MM.1S (cell line): ENCODE measurements at regions not wholly inside any gene's neighbourhood (a gene's known extent, or its start where the extent isn't known, plus 50 kb on each side); places are given as distances from the start of the nearest gene placed in this dataset.

Experiments
- DNase-seq: peaks from one replicate; pipeline ENCODE4 v3.0.0-alpha.2; 2015
- H2AFZ ChIP-seq: fragments of 300-600 bp; sonication (generic); 2 replicates; pipeline ENCODE4 v1.6.0; 2016; ENCODE audit warnings: antibody characterized with exemption, low read length
- H3F3A ChIP-seq: fragments of 300-600 bp; sonication (generic); 2 replicates; pipeline ENCODE4 v1.6.1; 2016; ENCODE audit warnings: mild to moderate bottlenecking, antibody characterized with exemption, low read length, moderate library complexity, mixed read lengths; ENCODE audit not compliant: insufficient read depth
- H3K27ac ChIP-seq: fragments of 300-600 bp; sonication (generic); 2 replicates; pipeline ENCODE4 v1.5.1; 2016; ENCODE audit warnings: mild to moderate bottlenecking, low read length
- H3K27me3 ChIP-seq: fragments of 300-600 bp; sonication (generic); replicated peaks from 2 replicates; pipeline ENCODE4 v1.6.0; 2016; ENCODE audit warnings: low read length; ENCODE audit not compliant: insufficient read depth
- H3K36me3 ChIP-seq: fragments of 300-600 bp; sonication (generic); replicated peaks from 2 replicates; pipeline ENCODE4 v1.6.1; 2016; ENCODE audit warnings: mild to moderate bottlenecking, low read length, mixed read lengths; ENCODE audit not compliant: insufficient read depth
- H3K4me1 ChIP-seq: fragments of 300-600 bp; sonication (generic); 2 replicates; pipeline ENCODE4 v1.6.1; 2016; ENCODE audit warnings: low read length, mixed read lengths
- H3K4me2 ChIP-seq: fragments of 300-600 bp; sonication (generic); 2 replicates; pipeline ENCODE4 v1.6.0; 2016; ENCODE audit warnings: low read depth, low read length
- H3K4me3 ChIP-seq: fragments of 300-600 bp; sonication (generic); 2 replicates; pipeline ENCODE4 v1.5.1; 2016; ENCODE audit warnings: low read length, mixed read lengths
- H3K79me2 ChIP-seq: fragments of 300-600 bp; sonication (generic); 2 replicates; pipeline ENCODE4 v1.6.1; 2016; ENCODE audit warnings: mixed run types, low read length, mixed read lengths
- H3K9ac ChIP-seq: fragments of 300-600 bp; sonication (generic); 2 replicates; pipeline ENCODE4 v1.6.1; 2016; ENCODE audit warnings: low read length, mixed read lengths
- H3K9me2 ChIP-seq: fragments of 300-600 bp; sonication (generic); replicated peaks from 2 replicates; pipeline ENCODE4 v1.6.1; 2016; ENCODE audit warnings: mild to moderate bottlenecking, low read length, mixed read lengths; ENCODE audit not compliant: insufficient read depth
- H3K9me3 ChIP-seq: fragments of 300-600 bp; sonication (generic); replicated peaks from 2 replicates; pipeline ENCODE4 v1.6.1; 2016; ENCODE audit warnings: mild to moderate bottlenecking, low read length, mixed read lengths; ENCODE audit not compliant: insufficient read depth
- H4K20me1 ChIP-seq: fragments of 300-600 bp; sonication (generic); 2 replicates; pipeline ENCODE4 v1.6.1; 2016; ENCODE audit warnings: mild to moderate bottlenecking, low read length, moderate library complexity, mixed read lengths; ENCODE audit not compliant: insufficient read depth
- EZH2 ChIP-seq: fragments of 300-600 bp; sonication (generic); optimal IDR thresholded peaks from 2 replicates; pipeline ENCODE3; 2017; ENCODE audit warnings: low read depth, mild to moderate bottlenecking, antibody characterized with exemption, low read length, mixed read lengths
- EZH2phosphoT487 ChIP-seq: fragments of 300-600 bp; sonication (generic); IDR thresholded peaks from 2 replicates; pipeline ENCODE4 v1.6.1; 2018; ENCODE audit warnings: antibody characterized with exemption, low read length
- TF ChIP-seq, protein P1 (sequence below): fragments of 300-600 bp; sonication (generic); IDR thresholded peaks from 2 replicates; pipeline ENCODE4 v1.5.1; 2016; ENCODE audit warnings: antibody characterized with exemption, low read length, mixed read lengths

GRCh38 chr4:19531906-19532848, 719.5 kb upstream of the SLIT2 start:
- Histone ChIP-seq H3K4me1 (no peaks in the 10 kb centered on the region), H3K4me2 (no peak overlapping the region), H3K27ac (no peak overlapping the region), H3K79me2 (no peaks in the 10 kb centered on the region), H3K27me3 (no peaks in the 10 kb centered on the region), H3F3A (no peaks in the 10 kb centered on the region), H3K9me3 (no peaks in the 10 kb centered on the region), H4K20me1 (no peaks in the 10 kb centered on the region), H3K4me3 (no peak overlapping the region), H3K9ac (no peak overlapping the region), H2AFZ (no peak overlapping the region), H3K9me2 (no peaks in the 10 kb centered on the region), H3K36me3 (no peaks in the 10 kb centered on the region)
- no peak for DNase-seq
- TF ChIP-seq, protein P1, sequence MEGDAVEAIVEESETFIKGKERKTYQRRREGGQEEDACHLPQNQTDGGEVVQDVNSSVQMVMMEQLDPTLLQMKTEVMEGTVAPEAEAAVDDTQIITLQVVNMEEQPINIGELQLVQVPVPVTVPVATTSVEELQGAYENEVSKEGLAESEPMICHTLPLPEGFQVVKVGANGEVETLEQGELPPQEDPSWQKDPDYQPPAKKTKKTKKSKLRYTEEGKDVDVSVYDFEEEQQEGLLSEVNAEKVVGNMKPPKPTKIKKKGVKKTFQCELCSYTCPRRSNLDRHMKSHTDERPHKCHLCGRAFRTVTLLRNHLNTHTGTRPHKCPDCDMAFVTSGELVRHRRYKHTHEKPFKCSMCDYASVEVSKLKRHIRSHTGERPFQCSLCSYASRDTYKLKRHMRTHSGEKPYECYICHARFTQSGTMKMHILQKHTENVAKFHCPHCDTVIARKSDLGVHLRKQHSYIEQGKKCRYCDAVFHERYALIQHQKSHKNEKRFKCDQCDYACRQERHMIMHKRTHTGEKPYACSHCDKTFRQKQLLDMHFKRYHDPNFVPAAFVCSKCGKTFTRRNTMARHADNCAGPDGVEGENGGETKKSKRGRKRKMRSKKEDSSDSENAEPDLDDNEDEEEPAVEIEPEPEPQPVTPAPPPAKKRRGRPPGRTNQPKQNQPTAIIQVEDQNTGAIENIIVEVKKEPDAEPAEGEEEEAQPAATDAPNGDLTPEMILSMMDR = no peak
- TF ChIP-seq EZH2 (no peak), EZH2phosphoT487 (no peak)

DNA sequence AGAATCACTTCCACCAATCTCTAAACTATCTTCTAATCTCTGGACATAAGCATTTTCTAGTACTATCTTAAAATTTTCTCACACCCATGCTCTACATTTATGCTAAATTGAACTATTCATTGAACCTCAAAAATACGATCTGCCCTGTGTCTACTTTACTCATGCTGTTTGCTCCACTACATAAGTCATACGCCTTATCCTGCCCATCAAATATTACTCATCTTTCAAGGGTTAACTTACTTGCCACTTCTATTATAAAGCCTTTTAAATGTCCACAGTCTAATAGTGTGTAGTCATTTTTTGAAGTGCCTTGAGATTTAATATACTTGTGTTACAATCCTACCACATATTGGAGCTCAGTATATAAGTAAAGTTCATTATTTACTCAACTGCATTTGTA, 727.7 kb upstream of the SLIT2 start:
- Histone ChIP-seq H3K9me3 (no peaks in the 10 kb centered on the region), H3K4me1 (no peaks in the 10 kb centered on the region), H3K4me3 (no peak overlapping the region), H3K9me2 (no peaks in the 10 kb centered on the region), H3K4me2 (no peak overlapping the region), H4K20me1 (no peaks in the 10 kb centered on the region), H2AFZ (no peak overlapping the region), H3F3A (no peaks in the 10 kb centered on the region), H3K27ac (no peak overlapping the region), H3K36me3 (no peaks in the 10 kb centered on the region), H3K9ac (no peak overlapping the region), H3K27me3 (no peaks in the 10 kb centered on the region), H3K79me2 (no peaks in the 10 kb centered on the region)
- DNase-seq = no peak
- no peak for TF ChIP-seq EZH2
- TF ChIP-seq EZH2phosphoT487 = no peak
- TF ChIP-seq, protein P1 = no peak

GRCh38 chr4:19522966-19523365, 728.7 kb upstream of the SLIT2 start:
- Histone ChIP-seq H3K27me3 (no peaks in the 10 kb centered on the region), H3K4me2 (no peak overlapping the region), H2AFZ (no peak overlapping the region), H3K9ac (no peak overlapping the region), H3F3A (no peaks in the 10 kb centered on the region), H3K36me3 (no peaks in the 10 kb centered on the region), H3K9me3 (no peaks in the 10 kb centered on the region), H4K20me1 (no peaks in the 10 kb centered on the region), H3K27ac (no peak overlapping the region), H3K4me1 (no peaks in the 10 kb centered on the region), H3K79me2 (no peaks in the 10 kb centered on the region), H3K9me2 (no peaks in the 10 kb centered on the region), H3K4me3 (no peak overlapping the region)
- DNase-seq = no peak
- TF ChIP-seq EZH2 = no peak

DNA sequence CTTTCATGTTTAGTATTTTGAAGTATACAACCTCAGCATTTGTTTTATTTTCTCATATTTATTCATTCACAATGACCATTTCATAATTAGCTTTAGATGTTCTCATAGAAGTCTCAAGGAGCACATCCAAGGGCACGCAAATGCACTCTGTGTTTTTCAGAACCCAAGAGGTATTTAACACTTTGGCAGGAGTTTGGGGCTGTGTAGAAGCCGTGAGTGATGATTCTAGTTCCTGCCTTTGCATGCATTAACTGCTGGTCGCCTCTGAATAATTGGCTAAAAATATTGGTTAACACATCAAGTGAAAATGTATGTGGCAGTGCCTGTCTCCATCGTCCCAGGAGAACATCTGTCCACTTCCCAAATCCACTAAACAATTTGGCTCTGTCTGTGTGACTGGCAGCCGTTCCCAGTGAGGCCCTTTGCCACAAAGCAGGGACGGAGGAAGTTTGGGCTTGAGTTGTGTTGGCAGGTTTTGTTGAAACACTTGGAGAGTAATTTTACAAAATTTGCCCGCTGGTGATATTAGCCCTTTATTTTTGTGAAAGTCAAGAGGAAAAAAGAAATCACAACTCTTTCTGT, 730.7 kb upstream of the SLIT2 start:
- H3F3A ChIP-seq = no peaks in the 10 kb centered on the region
- DNase-seq = no peak
- H2AFZ ChIP-seq = no peak overlapping the region
- no peaks in the 10 kb centered on the region for H3K9me2 ChIP-seq
- H3K4me1 ChIP-seq = no peaks in the 10 kb centered on the region
- H3K27ac ChIP-seq = no peak overlapping the region
- H3K27me3 ChIP-seq = no peaks in the 10 kb centered on the region
- H3K36me3 ChIP-seq = no peaks in the 10 kb centered on the region
- no peaks in the 10 kb centered on the region for H3K79me2 ChIP-seq
- H3K9ac ChIP-seq = no peak overlapping the region
- no peak overlapping the region for H3K4me3 ChIP-seq
- no peaks in the 10 kb centered on the region for H3K9me3 ChIP-seq
- H3K4me2 ChIP-seq = no peak overlapping the region
- TF ChIP-seq, protein P1 = no peak
- TF ChIP-seq EZH2 = no peak
- TF ChIP-seq EZH2phosphoT487 = no peak
- H4K20me1 ChIP-seq = no peaks in the 10 kb centered on the region
